ENCODE measurements at regions not wholly inside any gene's neighbourhood (a gene's known extent, or its start where the extent isn't known, plus 50 kb on each side); places are given as distances from the start of the nearest gene placed in this dataset.

- Histone ChIP-seq H3K56ac (ENCODE audit: insufficient read length, low read depth, low read length) (no peak overlapping the region), H2BK5ac (ENCODE audit: insufficient read length, low read length) (no peak overlapping the region), H2AK5ac (ENCODE audit: insufficient read length, low read length) (no peak overlapping the region), H3K14ac (ENCODE audit: insufficient read depth, low read length) (no peak overlapping the region), H3K79me1 (ENCODE audit: insufficient read depth, low read depth, low read length, poor library complexity, severe bottlenecking) (no peaks in the 10 kb centered on the region), H3K27ac (ENCODE audit: insufficient read length, low read depth, low read length) (no peak overlapping the region), H4K20me1 (ENCODE audit: control insufficient read depth, insufficient read depth, insufficient read length) (no peaks in the 10 kb centered on the region), H3K4ac (ENCODE audit: low read depth, low read length) (no peak overlapping the region), H2BK120ac (ENCODE audit: low read depth, low read length, poor library complexity, severe bottlenecking) (no peak overlapping the region), H3K9me3 (ENCODE audit: control insufficient read depth, low read depth, low read length) (no peaks in the 10 kb centered on the region), H3K79me2 (ENCODE audit: insufficient read depth, low read length) (no peaks in the 10 kb centered on the region), H4K5ac (ENCODE audit: insufficient read length, low read depth, low read length) (no peak overlapping the region), H2AFZ (ENCODE audit: low read length) (no peak overlapping the region), H4K8ac (replicated peaks; ENCODE audit: insufficient read length, low read depth, low read length) (no peak overlapping the region), H3T11ph (ENCODE audit: low read length) (no peak overlapping the region), H4K91ac (ENCODE audit: insufficient read length, low read depth, low read length) (no peak overlapping the region), H3K27me3 (ENCODE audit: insufficient read depth, low read length) (no peaks in the 10 kb centered on the region), H3K9ac (ENCODE audit: extremely low read depth, insufficient read length, low read length) (no peak overlapping the region), H2BK20ac (ENCODE audit: low read depth, low read length, poor library complexity, severe bottlenecking) (no peak overlapping the region), H3K23me2 (ENCODE audit: insufficient read length, low read depth, low read length, poor library complexity, severe bottlenecking) (no peaks in the 10 kb centered on the region), H3K18ac (ENCODE audit: insufficient read length, low read depth, low read length) (no peak overlapping the region), H3K23ac (ENCODE audit: insufficient read length, low read depth, low read length) (no peak overlapping the region), H2BK15ac (ENCODE audit: low read depth, low read length) (no peak overlapping the region), H3K4me2 (ENCODE audit: insufficient read depth, insufficient read length, low read length) (no peak overlapping the region), H3K4me1 (ENCODE audit: insufficient read depth, low read length) (no peaks in the 10 kb centered on the region), H2BK12ac (ENCODE audit: insufficient read length, low read depth, low read length) (no peak overlapping the region)
- Mint-ChIP-seq H3K27me3 (ENCODE audit: low read depth) (no peaks in the 10 kb centered on the region; the same call in none of the 2 replicates), H3K27ac (no peak overlapping the region), H3K36me3 (ENCODE audit: insufficient read depth in 1 of 3, low read depth in 3 of 3) (no peaks in the 10 kb centered on the region), H3K9me3 (no peaks in the 10 kb centered on the region), H3K4me1 (peaks cover 2 to 3% of the 10 kb centered on the region in 2 experiments; a peak in 3 of 4 replicates), H3K4me3 (no peak overlapping the region)
- TF ChIP-seq, protein P1, sequence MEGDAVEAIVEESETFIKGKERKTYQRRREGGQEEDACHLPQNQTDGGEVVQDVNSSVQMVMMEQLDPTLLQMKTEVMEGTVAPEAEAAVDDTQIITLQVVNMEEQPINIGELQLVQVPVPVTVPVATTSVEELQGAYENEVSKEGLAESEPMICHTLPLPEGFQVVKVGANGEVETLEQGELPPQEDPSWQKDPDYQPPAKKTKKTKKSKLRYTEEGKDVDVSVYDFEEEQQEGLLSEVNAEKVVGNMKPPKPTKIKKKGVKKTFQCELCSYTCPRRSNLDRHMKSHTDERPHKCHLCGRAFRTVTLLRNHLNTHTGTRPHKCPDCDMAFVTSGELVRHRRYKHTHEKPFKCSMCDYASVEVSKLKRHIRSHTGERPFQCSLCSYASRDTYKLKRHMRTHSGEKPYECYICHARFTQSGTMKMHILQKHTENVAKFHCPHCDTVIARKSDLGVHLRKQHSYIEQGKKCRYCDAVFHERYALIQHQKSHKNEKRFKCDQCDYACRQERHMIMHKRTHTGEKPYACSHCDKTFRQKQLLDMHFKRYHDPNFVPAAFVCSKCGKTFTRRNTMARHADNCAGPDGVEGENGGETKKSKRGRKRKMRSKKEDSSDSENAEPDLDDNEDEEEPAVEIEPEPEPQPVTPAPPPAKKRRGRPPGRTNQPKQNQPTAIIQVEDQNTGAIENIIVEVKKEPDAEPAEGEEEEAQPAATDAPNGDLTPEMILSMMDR (conservative IDR thresholded peaks at IDR 0.05) = no peak
- no CpG with 5 or more reads among the region's 11 CpGs for WGBS (ENCODE audit: extremely low coverage, insufficient read length, low lambda C conversion rate)
- no peak for DNase-seq
These were observed 53.9 kb upstream of the TEX55 start for GRCh38 chr3:119091936-119092677.
